ENCODE measurements at regions not wholly inside any gene's neighbourhood (a gene's known extent, or its start where the extent isn't known, plus 50 kb on each side); places are given as distances from the start of the nearest gene placed in this dataset.

GRCh38 chr9:119758241-119758640 lies 389.0 kb upstream of the BRINP1 start:
- no peak overlapping the region for H3K4me3 ChIP-seq (ENCODE audit: insufficient read depth, low read depth, low read length, poor library complexity, severe bottlenecking)
- no peaks in the 10 kb centered on the region for H3K4me1 ChIP-seq (ENCODE audit: control insufficient read depth, insufficient read depth, low read length, poor library complexity, severe bottlenecking)
- no peak overlapping the region for H3K27ac ChIP-seq (ENCODE audit: insufficient read depth, low read length, poor library complexity, severe bottlenecking)
- DNase-seq: no peak
- H3K36me3 ChIP-seq (ENCODE audit: control insufficient read depth, insufficient read depth, low read length): no peaks in the 10 kb centered on the region
- H3K9me3 ChIP-seq (ENCODE audit: control insufficient read depth, low read length): no peaks in the 10 kb centered on the region
- H3K27me3 ChIP-seq (replicated peaks; ENCODE audit: control insufficient read depth, insufficient read depth, low read length, poor library complexity, severe bottlenecking): no peaks in the 10 kb centered on the region

GRCh38 chr9:119739476-119739875 lies 370.2 kb upstream of the BRINP1 start:
- Histone ChIP-seq H3K4me3 (ENCODE audit: insufficient read depth, low read depth, low read length, poor library complexity, severe bottlenecking) (no peak overlapping the region), H3K4me1 (ENCODE audit: control insufficient read depth, insufficient read depth, low read length, poor library complexity, severe bottlenecking) (no peaks in the 10 kb centered on the region), H3K27me3 (replicated peaks; ENCODE audit: control insufficient read depth, insufficient read depth, low read length, poor library complexity, severe bottlenecking) (no peaks in the 10 kb centered on the region), H3K36me3 (ENCODE audit: control insufficient read depth, insufficient read depth, low read length) (no peaks in the 10 kb centered on the region), H3K27ac (ENCODE audit: insufficient read depth, low read length, poor library complexity, severe bottlenecking) (no peak overlapping the region), H3K9me3 (ENCODE audit: control insufficient read depth, low read length) (no peaks in the 10 kb centered on the region)
- no peak for DNase-seq

DNA sequence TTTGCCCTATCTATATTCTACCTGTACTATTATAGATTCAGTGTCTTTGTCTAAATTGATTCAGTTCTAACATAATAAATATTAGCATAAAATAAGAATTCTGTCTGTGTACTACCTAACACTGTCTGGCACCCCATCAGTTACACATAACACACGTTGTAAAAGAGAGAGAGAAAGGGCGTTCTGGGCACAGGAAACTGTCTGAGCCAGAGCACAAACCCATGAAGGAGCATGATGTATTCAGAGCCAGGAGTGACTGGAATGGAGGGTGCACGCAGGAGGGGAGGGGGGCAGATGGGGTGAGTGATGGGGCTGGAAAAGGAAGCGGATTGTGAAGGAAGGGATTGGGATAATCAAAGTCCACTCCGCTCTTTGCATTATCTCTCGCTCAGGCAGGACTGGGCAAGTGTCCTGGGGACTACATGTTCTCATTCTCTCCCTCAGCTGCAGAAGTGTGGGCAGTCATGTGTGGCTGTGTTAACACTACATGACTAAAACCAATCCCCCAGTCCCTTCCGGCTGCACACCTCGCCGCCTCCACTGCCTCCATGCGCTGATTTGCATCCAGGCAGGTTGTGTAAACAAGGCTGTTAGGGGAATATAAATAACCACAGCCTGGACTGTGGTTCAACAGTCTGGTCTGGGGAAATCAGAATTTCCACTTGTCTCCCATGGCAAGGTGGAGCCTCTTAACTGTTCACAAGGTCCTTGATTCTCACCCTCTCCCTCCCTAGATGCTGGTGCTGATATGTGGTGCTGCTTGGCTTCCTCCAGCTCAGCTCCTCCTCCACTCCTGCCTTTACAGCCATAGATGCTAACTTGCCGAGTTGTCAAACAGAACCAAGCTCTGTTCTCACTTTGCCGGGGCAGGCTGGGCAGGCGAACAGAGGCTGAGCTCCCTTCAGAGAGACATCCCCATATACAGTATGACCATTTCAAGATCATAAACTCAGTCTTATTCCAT lies 367.5 kb upstream of the BRINP1 start:
- no peaks in the 10 kb centered on the region for H3K36me3 ChIP-seq (ENCODE audit: control insufficient read depth, insufficient read depth, low read length)
- DNase-seq: no peak
- H3K4me1 ChIP-seq (ENCODE audit: control insufficient read depth, insufficient read depth, low read length, poor library complexity, severe bottlenecking): no peaks in the 10 kb centered on the region
- no peaks in the 10 kb centered on the region for H3K27me3 ChIP-seq (replicated peaks; ENCODE audit: control insufficient read depth, insufficient read depth, low read length, poor library complexity, severe bottlenecking)
- no peak overlapping the region for H3K27ac ChIP-seq (ENCODE audit: insufficient read depth, low read length, poor library complexity, severe bottlenecking)
- H3K9me3 ChIP-seq (ENCODE audit: control insufficient read depth, low read length): no peaks in the 10 kb centered on the region
- no peak overlapping the region for H3K4me3 ChIP-seq (ENCODE audit: insufficient read depth, low read depth, low read length, poor library complexity, severe bottlenecking)

DNA sequence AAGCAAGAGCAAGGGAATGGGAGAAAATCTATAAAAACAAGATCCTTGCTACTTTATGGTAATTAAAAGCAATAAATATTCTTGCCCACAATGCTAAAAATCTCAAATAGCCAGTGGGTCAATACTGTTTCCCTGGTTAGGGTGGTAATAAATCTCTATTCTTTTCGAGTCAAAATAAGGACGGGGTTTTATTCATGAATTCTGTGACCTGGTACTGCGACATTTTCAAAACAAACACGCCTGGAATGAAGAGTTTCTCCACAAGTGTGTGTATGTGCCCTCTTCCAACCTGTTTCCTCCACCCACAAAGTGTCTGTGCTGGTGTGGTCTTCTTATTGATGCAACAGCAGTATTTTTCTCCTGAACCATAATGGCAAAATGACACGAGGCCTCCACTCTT lies 358.8 kb upstream of the BRINP1 start:
- H3K4me1 ChIP-seq (ENCODE audit: control insufficient read depth, insufficient read depth, low read length, poor library complexity, severe bottlenecking): no peaks in the 10 kb centered on the region
- H3K36me3 ChIP-seq (ENCODE audit: control insufficient read depth, insufficient read depth, low read length): no peaks in the 10 kb centered on the region
- no peak overlapping the region for H3K27ac ChIP-seq (ENCODE audit: insufficient read depth, low read length, poor library complexity, severe bottlenecking)
- no peaks in the 10 kb centered on the region for H3K27me3 ChIP-seq (replicated peaks; ENCODE audit: control insufficient read depth, insufficient read depth, low read length, poor library complexity, severe bottlenecking)
- H3K9me3 ChIP-seq (ENCODE audit: control insufficient read depth, low read length): no peaks in the 10 kb centered on the region
- H3K4me3 ChIP-seq (ENCODE audit: insufficient read depth, low read depth, low read length, poor library complexity, severe bottlenecking): no peak overlapping the region
- no peak for DNase-seq

DNA sequence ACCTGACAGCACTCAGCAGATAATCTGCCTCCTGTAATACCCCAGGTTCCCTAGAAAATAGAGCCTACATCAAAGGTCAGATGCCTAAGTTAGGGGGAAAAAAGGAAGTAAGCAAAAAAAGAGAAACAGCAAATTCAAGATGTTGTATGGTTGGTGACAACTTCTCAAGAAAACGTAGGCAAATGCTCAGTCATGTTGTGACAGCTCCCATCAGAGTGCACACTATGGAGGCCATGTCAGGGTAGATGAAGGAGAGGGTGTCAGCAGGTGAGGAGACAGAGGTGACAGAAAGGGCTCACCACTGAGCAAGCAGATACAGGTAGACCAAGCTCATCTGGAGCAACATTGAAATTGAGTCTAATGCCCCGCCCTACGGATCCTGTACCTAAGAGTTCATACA lies 356.8 kb upstream of the BRINP1 start:
- no peak for DNase-seq

GRCh38 chr9:119722384-119722783 lies 353.1 kb upstream of the BRINP1 start:
- Histone ChIP-seq H3K27me3 (replicated peaks; ENCODE audit: control insufficient read depth, insufficient read depth, low read length, poor library complexity, severe bottlenecking) (no peaks in the 10 kb centered on the region), H3K4me1 (ENCODE audit: control insufficient read depth, insufficient read depth, low read length, poor library complexity, severe bottlenecking) (no peaks in the 10 kb centered on the region), H3K9me3 (ENCODE audit: control insufficient read depth, low read length) (no peaks in the 10 kb centered on the region), H3K27ac (ENCODE audit: insufficient read depth, low read length, poor library complexity, severe bottlenecking) (no peak overlapping the region), H3K4me3 (ENCODE audit: insufficient read depth, low read depth, low read length, poor library complexity, severe bottlenecking) (no peak overlapping the region), H3K36me3 (ENCODE audit: control insufficient read depth, insufficient read depth, low read length) (no peaks in the 10 kb centered on the region)
- no peak for DNase-seq

More for the DNA sequence above, 356.8 kb upstream of the BRINP1 start:
- no peaks in the 10 kb centered on the region for H3K27me3 ChIP-seq (replicated peaks; ENCODE audit: control insufficient read depth, insufficient read depth, low read length, poor library complexity, severe bottlenecking)
- H3K9me3 ChIP-seq (ENCODE audit: control insufficient read depth, low read length): no peaks in the 10 kb centered on the region
- no peak overlapping the region for H3K27ac ChIP-seq (ENCODE audit: insufficient read depth, low read length, poor library complexity, severe bottlenecking)
- no peaks in the 10 kb centered on the region for H3K4me1 ChIP-seq (ENCODE audit: control insufficient read depth, insufficient read depth, low read length, poor library complexity, severe bottlenecking)
- no peak overlapping the region for H3K4me3 ChIP-seq (ENCODE audit: insufficient read depth, low read depth, low read length, poor library complexity, severe bottlenecking)
- no peaks in the 10 kb centered on the region for H3K36me3 ChIP-seq (ENCODE audit: control insufficient read depth, insufficient read depth, low read length)

GRCh38 chr9:119712325-119712724 lies 343.1 kb upstream of the BRINP1 start:
- H3K27me3 ChIP-seq (replicated peaks; ENCODE audit: control insufficient read depth, insufficient read depth, low read length, poor library complexity, severe bottlenecking): no peaks in the 10 kb centered on the region

GRCh38 chr9:119709431-119709830 lies 340.2 kb upstream of the BRINP1 start:
- Histone ChIP-seq H3K4me3 (ENCODE audit: insufficient read depth, low read depth, low read length, poor library complexity, severe bottlenecking) (no peak overlapping the region), H3K9me3 (ENCODE audit: control insufficient read depth, low read length) (no peaks in the 10 kb centered on the region), H3K27me3 (replicated peaks; ENCODE audit: control insufficient read depth, insufficient read depth, low read length, poor library complexity, severe bottlenecking) (no peaks in the 10 kb centered on the region), H3K27ac (ENCODE audit: insufficient read depth, low read length, poor library complexity, severe bottlenecking) (no peak overlapping the region), H3K4me1 (ENCODE audit: control insufficient read depth, insufficient read depth, low read length, poor library complexity, severe bottlenecking) (no peaks in the 10 kb centered on the region), H3K36me3 (ENCODE audit: control insufficient read depth, insufficient read depth, low read length) (no peaks in the 10 kb centered on the region)
- DNase-seq: no peak

More at GRCh38 chr9:119712325-119712724, 343.1 kb upstream of the BRINP1 start:
- no peaks in the 10 kb centered on the region for H3K9me3 ChIP-seq (ENCODE audit: control insufficient read depth, low read length)
- DNase-seq: no peak
- H3K4me1 ChIP-seq (ENCODE audit: control insufficient read depth, insufficient read depth, low read length, poor library complexity, severe bottlenecking): no peaks in the 10 kb centered on the region
- no peak overlapping the region for H3K27ac ChIP-seq (ENCODE audit: insufficient read depth, low read length, poor library complexity, severe bottlenecking)
- no peak overlapping the region for H3K4me3 ChIP-seq (ENCODE audit: insufficient read depth, low read depth, low read length, poor library complexity, severe bottlenecking)
- H3K36me3 ChIP-seq (ENCODE audit: control insufficient read depth, insufficient read depth, low read length): no peaks in the 10 kb centered on the region

- Histone ChIP-seq H3K4me1 (ENCODE audit: control insufficient read depth, insufficient read depth, low read length, poor library complexity, severe bottlenecking) (no peaks in the 10 kb centered on the region), H3K27me3 (replicated peaks; ENCODE audit: control insufficient read depth, insufficient read depth, low read length, poor library complexity, severe bottlenecking) (no peaks in the 10 kb centered on the region), H3K27ac (ENCODE audit: insufficient read depth, low read length, poor library complexity, severe bottlenecking) (no peak overlapping the region), H3K9me3 (ENCODE audit: control insufficient read depth, low read length) (no peaks in the 10 kb centered on the region), H3K36me3 (ENCODE audit: control insufficient read depth, insufficient read depth, low read length) (no peaks in the 10 kb centered on the region), H3K4me3 (ENCODE audit: insufficient read depth, low read depth, low read length, poor library complexity, severe bottlenecking) (no peak overlapping the region)
- no peak for DNase-seq
Observed at GRCh38 chr9:119707228-119707845, 338.1 kb upstream of the BRINP1 start.

- Histone ChIP-seq H3K27ac (ENCODE audit: insufficient read depth, low read length, poor library complexity, severe bottlenecking) (no peak overlapping the region), H3K27me3 (replicated peaks; ENCODE audit: control insufficient read depth, insufficient read depth, low read length, poor library complexity, severe bottlenecking) (no peaks in the 10 kb centered on the region), H3K36me3 (ENCODE audit: control insufficient read depth, insufficient read depth, low read length) (no peaks in the 10 kb centered on the region), H3K4me3 (ENCODE audit: insufficient read depth, low read depth, low read length, poor library complexity, severe bottlenecking) (no peak overlapping the region), H3K4me1 (ENCODE audit: control insufficient read depth, insufficient read depth, low read length, poor library complexity, severe bottlenecking) (no peaks in the 10 kb centered on the region), H3K9me3 (ENCODE audit: control insufficient read depth, low read length) (no peaks in the 10 kb centered on the region)
- DNase-seq: no peak
Observed at GRCh38 chr9:119701651-119702050, 332.4 kb upstream of the BRINP1 start.

All from effector memory CD4-positive, alpha-beta T cell (primary cell).